Vagina (tissue), 2 donors: ENCODE measurements at regions not wholly inside any gene's neighbourhood (a gene's known extent, or its start where the extent isn't known, plus 50 kb on each side); places are given as distances from the start of the nearest gene placed in this dataset.

Experiments
- POLR2A ChIP-seq, 2 donors: fragments of 450-650 bp; IDR thresholded peaks; one replicate each; pipeline ENCODE4 v1.6.1; 2017; ENCODE audit warnings: antibody characterized with exemption in 2 of 2, mild to moderate bottlenecking in 2 of 2, moderate library complexity in 2 of 2
- POLR2AphosphoS5 ChIP-seq, 2 donors: sonication (generic); formaldehyde crosslinking; IDR thresholded peaks; one replicate each; pipeline ENCODE4 v1.9.0; 2017; ENCODE audit warnings: antibody characterized with exemption in 2 of 2, mild to moderate bottlenecking in 2 of 2, low read depth in 1 of 2; ENCODE audit not compliant: insufficient read depth in 1 of 2
- TF ChIP-seq, protein P1 (sequence below), 3 experiments: fragments of 450-650 bp in 2 of 3; fragments of 200-600 bp in 1 of 3; sonication (generic) in 1 of 3; IDR thresholded peaks; one replicate each; pipeline ENCODE4 v1.5.1; 2017 to 2019; ENCODE audit warnings: antibody characterized with exemption in 3 of 3, mild to moderate bottlenecking in 2 of 3, moderate library complexity in 2 of 3

- TF ChIP-seq, protein P1, sequence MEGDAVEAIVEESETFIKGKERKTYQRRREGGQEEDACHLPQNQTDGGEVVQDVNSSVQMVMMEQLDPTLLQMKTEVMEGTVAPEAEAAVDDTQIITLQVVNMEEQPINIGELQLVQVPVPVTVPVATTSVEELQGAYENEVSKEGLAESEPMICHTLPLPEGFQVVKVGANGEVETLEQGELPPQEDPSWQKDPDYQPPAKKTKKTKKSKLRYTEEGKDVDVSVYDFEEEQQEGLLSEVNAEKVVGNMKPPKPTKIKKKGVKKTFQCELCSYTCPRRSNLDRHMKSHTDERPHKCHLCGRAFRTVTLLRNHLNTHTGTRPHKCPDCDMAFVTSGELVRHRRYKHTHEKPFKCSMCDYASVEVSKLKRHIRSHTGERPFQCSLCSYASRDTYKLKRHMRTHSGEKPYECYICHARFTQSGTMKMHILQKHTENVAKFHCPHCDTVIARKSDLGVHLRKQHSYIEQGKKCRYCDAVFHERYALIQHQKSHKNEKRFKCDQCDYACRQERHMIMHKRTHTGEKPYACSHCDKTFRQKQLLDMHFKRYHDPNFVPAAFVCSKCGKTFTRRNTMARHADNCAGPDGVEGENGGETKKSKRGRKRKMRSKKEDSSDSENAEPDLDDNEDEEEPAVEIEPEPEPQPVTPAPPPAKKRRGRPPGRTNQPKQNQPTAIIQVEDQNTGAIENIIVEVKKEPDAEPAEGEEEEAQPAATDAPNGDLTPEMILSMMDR (IDR thresholded peaks at IDR 0.05) = no peak
- TF ChIP-seq POLR2AphosphoS5 (IDR thresholded peaks at IDR 0.05; ENCODE audit: insufficient read depth in 1 of 2, low read depth in 1 of 2) (no peak), POLR2A (IDR thresholded peaks at IDR 0.05) (no peak)
Observed at GRCh38 chr6:134665029-134665723, 284.7 kb downstream of the ALDH8A1 start.
